Transverse colon (tissue), 4 donors: ENCODE measurements at regions not wholly inside any gene's neighbourhood (a gene's known extent, or its start where the extent isn't known, plus 50 kb on each side); places are given as distances from the start of the nearest gene placed in this dataset.
A peak's percentile ranks its signal among the peaks of the same experiment; 100 is the strongest.

Experiments used
- DNase-seq: peaks from one replicate; pipeline ENCODE4 v3.0.0-alpha.2; 2019
- H3K27ac ChIP-seq, 4 donors: fragments of 200-600 bp; sonication (generic); 2 replicates each; pipeline ENCODE4 v1.5.1; 2016 to 2018; ENCODE audit warnings: inconsistent platforms in 4 of 4
- H3K27me3 ChIP-seq: fragments of 200-600 bp; sonication (generic); 2 replicates; pipeline ENCODE4 v1.5.1; 2017; ENCODE audit warnings: inconsistent platforms
- H3K36me3 ChIP-seq, 4 donors: fragments of 200-600 bp; sonication (generic); 2 replicates each; pipeline ENCODE4 v1.5.1; 2017 to 2019; ENCODE audit warnings: inconsistent platforms in 4 of 4
- H3K4me1 ChIP-seq, 4 donors: fragments of 200-600 bp; sonication (generic); 2 replicates each; pipeline ENCODE4 v1.5.1; 2017 to 2020; ENCODE audit warnings: inconsistent platforms in 4 of 4
- H3K4me3 ChIP-seq, 4 donors: fragments of 200-600 bp; sonication (generic); 1 replicate in 1 of 4; 2 replicates in 3 of 4; pipeline versions ENCODE4 v1.5.1 to v1.6.1; 2017 to 2019; ENCODE audit warnings: inconsistent platforms in 4 of 4
- H3K9me3 ChIP-seq, 2 donors: fragments of 200-600 bp; sonication (generic); 2 replicates each; pipeline ENCODE4 v1.5.1; 2017 to 2019; ENCODE audit warnings: inconsistent platforms in 2 of 2
- EP300 ChIP-seq: sonication (generic); formaldehyde crosslinking; IDR thresholded peaks from one replicate; pipeline ENCODE4 v1.6.1; 2017; ENCODE audit warnings: antibody characterized with exemption, low read depth
- POLR2A ChIP-seq: fragments of 450-650 bp; IDR thresholded peaks from one replicate; pipeline ENCODE4 v1.6.1; 2016; ENCODE audit warnings: antibody characterized with exemption, mild to moderate bottlenecking, moderate library complexity
- POLR2AphosphoS5 ChIP-seq, 3 donors: sonication (generic); formaldehyde crosslinking; IDR thresholded peaks; one replicate each; pipeline ENCODE4 v1.6.1; 2016; ENCODE audit warnings: antibody characterized with exemption in 3 of 3
- WGBS, 2 donors: methylation state at CpG; one replicate each; pipeline ENCODE4 v1.1.5; 2018; ENCODE audit warnings: low coverage in 1 of 2; 5-methylcytosine and 5-hydroxymethylcytosine counted together
- in situ Hi-C, 4 donors: fragments of 200-750 bp; cut with MboI; loops; one replicate each; pipeline versions ENCODE4 v1.15.0 to v1.15.1; 2017; ENCODE audit warnings: low sequenced_read_pairs in 3 of 4, low pct_ligation_motif_present in 1 of 4, low pct_unique_long_range_greater_than_20kb in 1 of 4
- intact Hi-C: fragments of 100-400 bp; cut with DNase I; formaldehyde crosslinking; loops from one replicate; pipeline ENCODE4 v1.15.1; 2023; ENCODE audit warnings: low total_unique reads
- TF ChIP-seq, protein P1 (sequence below), 5 experiments: fragments of 200-600 bp in 3 of 5; fragments of 450-650 bp in 2 of 5; sonication (generic) in 3 of 5; IDR thresholded peaks; 1 replicate in 2 of 5; 2 replicates in 3 of 5; pipeline ENCODE4 v1.5.1; 2016 to 2017; ENCODE audit warnings: antibody characterized with exemption in 5 of 5, inconsistent platforms in 3 of 5, mild to moderate bottlenecking in 2 of 5, moderate library complexity in 1 of 5

DNA sequence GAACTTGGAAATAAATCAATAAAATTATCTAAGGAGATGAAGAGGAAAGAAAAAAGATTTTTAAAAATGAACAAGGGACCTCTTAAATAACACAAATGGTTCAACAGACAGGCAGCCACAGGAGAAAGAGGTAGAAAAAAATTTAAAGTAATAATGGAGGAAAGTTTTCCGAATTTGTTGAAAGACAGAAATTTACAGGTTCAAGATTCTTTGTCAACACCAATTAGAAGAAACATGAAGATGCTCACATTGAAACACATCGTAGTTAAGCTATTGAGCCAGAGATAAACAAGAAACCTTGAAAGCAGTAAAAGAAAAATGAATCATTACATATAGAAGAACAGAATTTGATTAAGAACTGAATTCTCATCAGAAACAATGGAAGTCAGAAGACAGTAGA, 68.7 kb upstream of the OSMR start:
- Histone ChIP-seq H3K4me3 (no peak overlapping the region), H3K36me3 (no peaks in the 10 kb centered on the region), H3K27me3 (no peaks in the 10 kb centered on the region), H3K27ac (no peak overlapping the region), H3K9me3 (no peaks in the 10 kb centered on the region), H3K4me1 (no peaks in the 10 kb centered on the region)
- intact Hi-C loops = no loop called here
- TF ChIP-seq POLR2A = no peak
- no peak for TF ChIP-seq POLR2AphosphoS5 (IDR thresholded peaks at IDR 0.05)
- TF ChIP-seq, protein P1, sequence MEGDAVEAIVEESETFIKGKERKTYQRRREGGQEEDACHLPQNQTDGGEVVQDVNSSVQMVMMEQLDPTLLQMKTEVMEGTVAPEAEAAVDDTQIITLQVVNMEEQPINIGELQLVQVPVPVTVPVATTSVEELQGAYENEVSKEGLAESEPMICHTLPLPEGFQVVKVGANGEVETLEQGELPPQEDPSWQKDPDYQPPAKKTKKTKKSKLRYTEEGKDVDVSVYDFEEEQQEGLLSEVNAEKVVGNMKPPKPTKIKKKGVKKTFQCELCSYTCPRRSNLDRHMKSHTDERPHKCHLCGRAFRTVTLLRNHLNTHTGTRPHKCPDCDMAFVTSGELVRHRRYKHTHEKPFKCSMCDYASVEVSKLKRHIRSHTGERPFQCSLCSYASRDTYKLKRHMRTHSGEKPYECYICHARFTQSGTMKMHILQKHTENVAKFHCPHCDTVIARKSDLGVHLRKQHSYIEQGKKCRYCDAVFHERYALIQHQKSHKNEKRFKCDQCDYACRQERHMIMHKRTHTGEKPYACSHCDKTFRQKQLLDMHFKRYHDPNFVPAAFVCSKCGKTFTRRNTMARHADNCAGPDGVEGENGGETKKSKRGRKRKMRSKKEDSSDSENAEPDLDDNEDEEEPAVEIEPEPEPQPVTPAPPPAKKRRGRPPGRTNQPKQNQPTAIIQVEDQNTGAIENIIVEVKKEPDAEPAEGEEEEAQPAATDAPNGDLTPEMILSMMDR (IDR thresholded peaks at IDR 0.05) = no peak
- no peak for TF ChIP-seq EP300
- DNase-seq = no peak
- in situ Hi-C loops = no loop called here
- WGBS, 2 donors = 22 to 53% methylated on average over 2 of the region's 2 CpGs

DNA sequence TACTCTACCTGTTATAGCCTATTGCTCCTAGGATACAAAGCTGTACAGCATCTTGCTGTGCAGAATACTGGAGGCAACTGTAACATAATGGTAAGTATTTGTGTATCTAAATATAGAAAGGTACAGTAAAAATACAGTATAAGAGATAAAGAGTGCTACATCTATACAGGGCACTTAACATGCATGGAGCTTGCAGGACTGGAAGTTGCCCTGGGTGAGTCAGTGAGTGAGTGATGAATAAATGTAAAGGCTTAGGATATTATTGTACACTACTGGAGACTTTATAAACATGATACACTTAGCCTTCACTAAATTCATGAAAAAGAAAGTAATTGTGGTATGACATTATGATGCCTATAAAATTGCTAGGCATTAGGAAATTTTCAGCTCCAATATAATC, 65.5 kb upstream of the OSMR start:
- DNase-seq = no peak
- in situ Hi-C loops (no loop called here), intact Hi-C loops (no loop called here)
- TF ChIP-seq POLR2A (no peak), EP300 (no peak), POLR2AphosphoS5 (IDR thresholded peaks at IDR 0.05) (no peak)
- TF ChIP-seq, protein P1 (IDR thresholded peaks at IDR 0.05) = no peak
- H3K4me1 ChIP-seq = peaks cover 0 to 15% (median 5%) of the 10 kb centered on the region in 4 donors
- no peaks in the 10 kb centered on the region for H3K27me3 ChIP-seq
- H3K4me3 ChIP-seq = no peak overlapping the region
- no peaks in the 10 kb centered on the region for H3K9me3 ChIP-seq
- no peak overlapping the region for H3K27ac ChIP-seq
- H3K36me3 ChIP-seq = no peaks in the 10 kb centered on the region

DNA sequence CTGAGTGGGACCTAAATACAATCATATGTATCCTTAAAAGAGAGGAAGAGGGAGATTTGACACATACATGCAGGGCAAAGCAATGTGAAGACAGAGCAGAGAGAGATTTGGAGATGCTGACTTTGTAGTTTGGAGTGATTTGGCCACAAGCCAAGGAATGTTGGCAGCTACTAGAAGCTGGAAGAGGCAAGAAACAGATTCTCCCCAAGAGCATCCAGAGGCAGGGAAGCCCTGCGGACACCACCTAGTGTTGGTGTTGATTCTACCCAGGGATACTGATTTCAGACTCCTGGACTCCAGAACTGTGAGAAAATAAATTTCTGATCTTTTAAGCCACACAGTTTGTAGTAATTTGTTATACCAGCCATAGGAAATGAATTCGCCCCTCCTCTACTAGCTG, 64.9 kb upstream of the OSMR start:
- H3K27ac ChIP-seq = no peak overlapping the region
- DNase-seq = peak; percentile 42
- in situ Hi-C loops (no loop called here), intact Hi-C loops (no loop called here)
- H3K27me3 ChIP-seq = no peaks in the 10 kb centered on the region
- no peaks in the 10 kb centered on the region for H3K9me3 ChIP-seq
- no peaks in the 10 kb centered on the region for H3K36me3 ChIP-seq
- TF ChIP-seq EP300 = no peak
- peak in 1 of 3 donors; percentile 21 for TF ChIP-seq POLR2AphosphoS5 (IDR thresholded peaks at IDR 0.05)
- TF ChIP-seq, protein P1 (IDR thresholded peaks at IDR 0.05) = peak in 3 of 5 experiments; percentile 5 to 24 (median 6)
- no peak for TF ChIP-seq POLR2A
- no peak overlapping the region for H3K4me3 ChIP-seq
- peaks cover 0 to 15% (median 5%) of the 10 kb centered on the region in 4 donors for H3K4me1 ChIP-seq
- WGBS, 2 donors = 59 to 64% methylated on average over 2 of the region's 2 CpGs

DNA sequence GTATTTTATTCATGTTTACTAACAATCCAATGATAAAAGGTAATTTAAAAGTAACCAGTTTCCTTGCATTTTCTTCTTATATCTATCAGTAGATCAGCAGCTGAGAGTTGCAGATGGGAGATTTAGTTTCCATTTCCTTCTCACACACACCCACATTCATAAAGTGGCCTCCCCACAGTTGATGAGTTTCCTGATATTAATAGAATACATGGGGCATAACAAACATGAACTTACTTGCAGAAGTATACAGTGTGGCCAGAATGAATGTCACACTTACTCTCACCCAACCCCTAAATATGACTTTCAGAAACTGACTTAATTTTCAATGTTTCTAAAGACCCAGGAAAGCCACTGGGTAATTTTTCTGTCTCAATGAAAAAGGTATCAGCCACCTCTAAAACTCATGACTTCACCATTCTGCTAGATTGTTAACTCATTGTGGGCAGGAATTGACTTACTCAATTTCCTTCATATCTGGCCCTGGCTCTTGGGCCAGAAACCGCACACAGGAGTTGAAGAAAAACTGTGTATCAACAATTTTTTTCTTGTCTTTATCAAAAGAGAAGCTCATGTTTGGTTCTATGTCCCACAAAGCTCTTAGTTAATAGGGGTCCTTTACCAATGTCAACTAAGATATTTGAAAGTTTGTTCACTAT, 63.5 kb upstream of the OSMR start:
- no peaks in the 10 kb centered on the region for H3K27me3 ChIP-seq
- in situ Hi-C loops = no loop called here
- H3K27ac ChIP-seq = peak overlapping the region; percentile 35 to 56 (median 48)
- TF ChIP-seq, protein P1 (IDR thresholded peaks at IDR 0.05) = no peak
- TF ChIP-seq EP300 = no peak
- TF ChIP-seq POLR2AphosphoS5 (IDR thresholded peaks at IDR 0.05) = no peak
- TF ChIP-seq POLR2A = no peak
- WGBS, 2 donors = 74% methylated on average over 1 of the region's 1 CpG; no CpG with 5 or more reads in 1 of the 2 donors
- intact Hi-C loops = no loop called here
- H3K4me3 ChIP-seq = no peak overlapping the region
- H3K4me1 ChIP-seq = peaks cover 0 to 15% (median 5%) of the 10 kb centered on the region in 4 donors
- H3K9me3 ChIP-seq = no peaks in the 10 kb centered on the region
- no peak for DNase-seq
- no peaks in the 10 kb centered on the region for H3K36me3 ChIP-seq
